ENCODE measurements at regions not wholly inside any gene's neighbourhood (a gene's known extent, or its start where the extent isn't known, plus 50 kb on each side); places are given as distances from the start of the nearest gene placed in this dataset.

GRCh38 chr9:14560194-14560593, 133.0 kb downstream of the ZDHHC21 start:
- peak in 1 of 2 donors; percentile 10 for DNase-seq

- DNase-seq: no peak
These were observed 138.3 kb downstream of the ZDHHC21 start for GRCh38 chr9:14554886-14555285.

GRCh38 chr9:14547245-14548060, 145.8 kb downstream of the ZDHHC21 start:
- no peak for DNase-seq

GRCh38 chr9:14546693-14547092, 146.5 kb downstream of the ZDHHC21 start:
- DNase-seq: no peak

GRCh38 chr9:14542071-14542470, 151.2 kb downstream of the ZDHHC21 start:
- DNase-seq: no peak

- no peak for DNase-seq
These were observed 154.7 kb downstream of the ZDHHC21 start for GRCh38 chr9:14538526-14538925.

GRCh38 chr9:14535161-14535955, 157.9 kb downstream of the ZDHHC21 start:
- DNase-seq: no peak

GRCh38 chr9:14533867-14534640, 159.2 kb downstream of the ZDHHC21 start:
- DNase-seq: no peak

- DNase-seq: no peak
These were observed 160.6 kb downstream of the ZDHHC21 start for GRCh38 chr9:14532456-14533115.

GRCh38 chr9:14531341-14532269, 161.6 kb downstream of the ZDHHC21 start:
- no peak for DNase-seq

- DNase-seq: no peak
These were observed 162.4 kb downstream of the ZDHHC21 start for GRCh38 chr9:14530841-14531240.

- DNase-seq: no peak
These were observed 162.9 kb downstream of the ZDHHC21 start for GRCh38 chr9:14530366-14530765.

GRCh38 chr9:14529629-14530028, 163.6 kb downstream of the ZDHHC21 start:
- no peak for DNase-seq

GRCh38 chr9:14529054-14529453, 164.2 kb downstream of the ZDHHC21 start:
- DNase-seq: no peak

GRCh38 chr9:14526504-14526903, 166.7 kb downstream of the ZDHHC21 start:
- no peak for DNase-seq

GRCh38 chr9:14525856-14526255, 167.4 kb downstream of the ZDHHC21 start:
- DNase-seq: no peak

GRCh38 chr9:14524873-14525515, 168.2 kb downstream of the ZDHHC21 start:
- no peak for DNase-seq

GRCh38 chr9:14523545-14523944, 169.7 kb downstream of the ZDHHC21 start:
- no peak for DNase-seq

- DNase-seq: no peak
These were observed 170.4 kb downstream of the ZDHHC21 start for GRCh38 chr9:14522627-14523379.

- no peak for DNase-seq
These were observed 172.9 kb downstream of the ZDHHC21 start for GRCh38 chr9:14520341-14520740.
